ENCODE measurements at regions not wholly inside any gene's neighbourhood (a gene's known extent, or its start where the extent isn't known, plus 50 kb on each side); places are given as distances from the start of the nearest gene placed in this dataset.
"Not testable (repeated sequence)": the region's sequence is repeated elsewhere in the genome, so short reads cannot be mapped to it uniquely, and the experiment has no call there.

DNA sequence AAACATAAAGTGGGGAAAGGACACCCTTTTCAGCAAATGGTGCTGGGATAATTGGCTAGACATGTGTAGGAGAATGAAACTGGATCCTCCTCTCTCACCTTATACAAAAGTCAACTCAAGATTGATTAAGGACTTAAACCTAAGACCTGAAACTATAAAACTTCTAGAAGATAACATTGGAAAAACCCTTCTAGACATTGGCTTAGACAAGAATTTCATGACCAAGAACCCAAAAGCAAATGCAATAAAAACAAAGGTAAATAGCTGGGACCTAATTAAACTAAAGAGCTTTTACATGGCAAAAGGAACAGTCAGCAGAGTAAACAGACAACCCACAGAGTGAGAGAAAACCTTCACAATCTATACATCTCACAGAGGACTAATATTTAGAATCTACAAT is 55.4 kb upstream of the IGFBP5 start:
- ATAC-seq (replicated peaks in 1 of 4); H3K27ac Mint-ChIP-seq; H3K4me1 Mint-ChIP-seq; H3K4me3 Mint-ChIP-seq; H3K9me3 ChIP-seq; H3K36me3 Mint-ChIP-seq; H3K36me3 ChIP-seq (ENCODE audit: control insufficient read depth in 2 of 2, extremely low read depth in 1 of 2, insufficient read depth in 1 of 2, low read length in 1 of 2); H3K27ac ChIP-seq (ENCODE audit: low read length); DNase-seq; CTCF ChIA-PET; H3K9me3 Mint-ChIP-seq; H3K4me1 ChIP-seq (ENCODE audit: control insufficient read depth in 1 of 2, extremely low read depth in 1 of 2, insufficient read depth in 2 of 2, low read length in 2 of 2); POLR2A ChIA-PET; H3K4me3 ChIP-seq (ENCODE audit: control insufficient read depth in 1 of 2, extremely low read depth in 1 of 2, low read length in 1 of 2): not testable (repeated sequence)
- H3K27me3 ChIP-seq (replicated peaks in 1 of 2; ENCODE audit: control insufficient read depth in 2 of 2, extremely low read depth in 1 of 2, insufficient read depth in 2 of 2, low read length in 1 of 2) = peaks cover 0 to 21% of the 10 kb centered on the region in 2 experiments
- peaks cover 4 to 14% of the 10 kb centered on the region in 2 donors for H3K27me3 Mint-ChIP-seq

DNA sequence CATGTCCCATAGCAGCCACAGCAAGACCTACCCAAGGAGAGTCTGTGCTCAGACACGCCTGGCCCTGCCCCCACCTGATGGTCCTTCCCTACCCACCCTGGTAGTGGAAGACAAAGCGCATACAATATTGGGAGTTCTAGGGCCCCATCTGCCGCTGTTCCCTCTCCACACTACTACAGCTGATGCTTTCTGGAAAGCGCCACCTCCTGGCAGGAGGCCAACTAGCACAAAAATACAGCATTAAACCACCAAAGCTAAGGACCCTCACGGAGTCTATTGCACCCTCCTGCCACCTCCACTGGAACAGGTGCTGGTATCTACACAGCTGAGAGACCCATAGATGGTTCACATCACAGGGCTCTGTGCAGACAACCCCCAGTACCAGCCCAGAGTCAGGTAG is 50.9 kb upstream of the IGFBP5 start:
- H3K27ac Mint-ChIP-seq; H3K36me3 Mint-ChIP-seq; H3K4me3 Mint-ChIP-seq; H3K36me3 ChIP-seq (ENCODE audit: control insufficient read depth in 2 of 2, extremely low read depth in 1 of 2, insufficient read depth in 1 of 2, low read length in 1 of 2); CTCF ChIA-PET; POLR2A ChIA-PET; H3K4me1 Mint-ChIP-seq; H3K9me3 ChIP-seq; H3K9me3 Mint-ChIP-seq; H3K4me3 ChIP-seq (ENCODE audit: control insufficient read depth in 1 of 2, extremely low read depth in 1 of 2, low read length in 1 of 2); H3K4me1 ChIP-seq (ENCODE audit: control insufficient read depth in 1 of 2, extremely low read depth in 1 of 2, insufficient read depth in 2 of 2, low read length in 2 of 2); ATAC-seq (replicated peaks in 1 of 4); H3K27ac ChIP-seq (ENCODE audit: low read length); DNase-seq: not testable (repeated sequence)
- H3K27me3 ChIP-seq (replicated peaks in 1 of 2; ENCODE audit: control insufficient read depth in 2 of 2, extremely low read depth in 1 of 2, insufficient read depth in 2 of 2, low read length in 1 of 2) = peaks cover 0 to 15% of the 10 kb centered on the region in 2 experiments
- peaks cover 4 to 26% of the 10 kb centered on the region in 2 donors for H3K27me3 Mint-ChIP-seq
- no CpG with 5 or more reads among the region's 5 CpGs for WGBS (ENCODE audit: insufficient coverage)

GRCh38 chr2:216745453-216745852 is 50.1 kb upstream of the IGFBP5 start:
- DNase-seq = no peak
- no peak overlapping the region for H3K4me3 Mint-ChIP-seq
- peaks cover 0 to 33% of the 10 kb centered on the region in 2 donors for H3K27me3 Mint-ChIP-seq
- CTCF ChIA-PET = no interaction called here
- ATAC-seq (replicated peaks in 1 of 4) = no peak
- no peaks in the 10 kb centered on the region for H3K4me1 Mint-ChIP-seq
- Histone ChIP-seq H3K27ac (ENCODE audit: low read length) (no peak overlapping the region), H3K4me3 (ENCODE audit: control insufficient read depth in 1 of 2, extremely low read depth in 1 of 2, low read length in 1 of 2) (no peak overlapping the region), H3K27me3 (replicated peaks in 1 of 2; ENCODE audit: control insufficient read depth in 2 of 2, extremely low read depth in 1 of 2, insufficient read depth in 2 of 2, low read length in 1 of 2) (peaks cover 0 to 22% of the 10 kb centered on the region in 2 experiments), H3K9me3 (no peaks in the 10 kb centered on the region), H3K36me3 (ENCODE audit: control insufficient read depth in 2 of 2, extremely low read depth in 1 of 2, insufficient read depth in 1 of 2, low read length in 1 of 2) (no peaks in the 10 kb centered on the region), H3K4me1 (ENCODE audit: control insufficient read depth in 1 of 2, extremely low read depth in 1 of 2, insufficient read depth in 2 of 2, low read length in 2 of 2) (no peaks in the 10 kb centered on the region)
- no peak overlapping the region for H3K27ac Mint-ChIP-seq
- POLR2A ChIA-PET = no interaction called here
- WGBS (ENCODE audit: insufficient coverage) = no CpG with 5 or more reads among the region's 3 CpGs
- no peaks in the 10 kb centered on the region for H3K36me3 Mint-ChIP-seq
- no peaks in the 10 kb centered on the region for H3K9me3 Mint-ChIP-seq

All from T-cell (primary cell).